Activated naive CD4-positive, alpha-beta T cell treated with Interleukin-2 at 50 U/mL for 16 hours (primary cell): ENCODE measurements at regions not wholly inside any gene's neighbourhood (a gene's known extent, or its start where the extent isn't known, plus 50 kb on each side); places are given as distances from the start of the nearest gene placed in this dataset.

Experiments
- DNase-seq: peaks from one replicate; pipeline ENCODE4 v3.0.0-alpha.2; 2020

- DNase-seq = no peak
Observed at GRCh38 chr16:65641762-65642289, 520.0 kb upstream of the CDH11 start.

- no peak for DNase-seq
Observed at GRCh38 chr16:65641049-65641761, 519.3 kb upstream of the CDH11 start.

- DNase-seq = no peak
Observed at GRCh38 chr16:65634833-65635232, 513.0 kb upstream of the CDH11 start.

- no peak for DNase-seq
Observed at GRCh38 chr16:65634291-65634690, 512.4 kb upstream of the CDH11 start.

- no peak for DNase-seq
Observed at GRCh38 chr16:65624666-65625065, 502.8 kb upstream of the CDH11 start.

GRCh38 chr16:65624229-65624628 lies 502.4 kb upstream of the CDH11 start:
- no peak for DNase-seq

- no peak for DNase-seq
Observed at GRCh38 chr16:65622871-65623270, 501.0 kb upstream of the CDH11 start.

GRCh38 chr16:65622151-65622550 lies 500.3 kb upstream of the CDH11 start:
- no peak for DNase-seq

GRCh38 chr16:65621640-65622039 lies 499.8 kb upstream of the CDH11 start:
- DNase-seq = no peak

- no peak for DNase-seq
Observed at GRCh38 chr16:65619606-65620005, 497.7 kb upstream of the CDH11 start.

GRCh38 chr16:65618931-65619330 lies 497.1 kb upstream of the CDH11 start:
- no peak for DNase-seq

GRCh38 chr16:65618333-65618732 lies 496.5 kb upstream of the CDH11 start:
- no peak for DNase-seq

- DNase-seq = no peak
Observed at GRCh38 chr16:65617421-65617820, 495.6 kb upstream of the CDH11 start.

GRCh38 chr16:65608455-65608854 lies 486.6 kb upstream of the CDH11 start:
- DNase-seq = no peak

GRCh38 chr16:65604771-65605170 lies 482.9 kb upstream of the CDH11 start:
- DNase-seq = no peak

GRCh38 chr16:65601781-65602180 lies 479.9 kb upstream of the CDH11 start:
- no peak for DNase-seq

- DNase-seq = no peak
Observed at GRCh38 chr16:65600629-65601028, 478.8 kb upstream of the CDH11 start.

- no peak for DNase-seq
Observed at GRCh38 chr16:65600046-65600445, 478.2 kb upstream of the CDH11 start.

- DNase-seq = no peak
Observed at GRCh38 chr16:65598621-65599020, 476.8 kb upstream of the CDH11 start.

- DNase-seq = no peak
Observed at GRCh38 chr16:65583498-65583897, 461.6 kb upstream of the CDH11 start.

GRCh38 chr16:65579050-65579449 lies 457.2 kb upstream of the CDH11 start:
- DNase-seq = no peak

- DNase-seq = no peak
Observed at GRCh38 chr16:65576631-65577030, 454.8 kb upstream of the CDH11 start.

- DNase-seq = no peak
Observed at GRCh38 chr16:65576139-65576538, 454.3 kb upstream of the CDH11 start.

- no peak for DNase-seq
Observed at GRCh38 chr16:65574326-65574966, 452.6 kb upstream of the CDH11 start.

- no peak for DNase-seq
Observed at GRCh38 chr16:65572156-65572555, 450.3 kb upstream of the CDH11 start.
